HepG2 (cell line): ENCODE measurements at regions not wholly inside any gene's neighbourhood (a gene's known extent, or its start where the extent isn't known, plus 50 kb on each side); places are given as distances from the start of the nearest gene placed in this dataset.

Source experiments
- ATM ChIP-seq: fragments of 450-650 bp; IDR thresholded peaks from 2 replicates; pipeline ENCODE4 v1.7.1; 2017; ENCODE audit warnings: mild to moderate bottlenecking, borderline replicate concordance
- CENPX ChIP-seq: sonication (generic); formaldehyde crosslinking; IDR thresholded peaks from 2 replicates; pipeline ENCODE4 v1.9.0; 2021; ENCODE audit warnings: mild to moderate bottlenecking, missing genetic modification reagents, moderate library complexity
- GZF1 ChIP-seq: sonication (generic); formaldehyde crosslinking; IDR thresholded peaks from 2 replicates; pipeline ENCODE4 v1.5.1; 2020; ENCODE audit warnings: mild to moderate bottlenecking, missing genetic modification reagents
- HOXA9 ChIP-seq: sonication (generic); formaldehyde crosslinking; IDR thresholded peaks from 2 replicates; pipeline ENCODE4 v1.8.1; 2022; ENCODE audit warnings: missing genetic modification reagents, mild to moderate bottlenecking, moderate library complexity, borderline replicate concordance
- MED1 ChIP-seq: sonication (generic); formaldehyde crosslinking; IDR thresholded peaks from 2 replicates; pipeline ENCODE4 v1.4.0; 2020; ENCODE audit warnings: missing genetic modification reagents
- MYC ChIP-seq: sonication (generic); formaldehyde crosslinking; IDR thresholded peaks from 2 replicates; pipeline ENCODE4 v1.9.0; 2021; ENCODE audit warnings: missing genetic modification reagents, borderline replicate concordance
- MZF1 ChIP-seq: sonication (generic); formaldehyde crosslinking; IDR thresholded peaks from 2 replicates; pipeline ENCODE4 v1.8.1; 2023; ENCODE audit warnings: mild to moderate bottlenecking, missing genetic modification reagents, borderline replicate concordance
- NCOR1 ChIP-seq: fragments of 200-600 bp; sonication (generic); IDR thresholded peaks from 2 replicates; pipeline ENCODE4 v1.7.0; 2017; ENCODE audit warnings: antibody characterized with exemption, low read length, borderline replicate concordance
- RAD21 ChIP-seq: fragments of 450-650 bp; formaldehyde crosslinking; IDR thresholded peaks from 2 replicates; pipeline ENCODE4 v1.5.0; 2020; ENCODE audit warnings: mild to moderate bottlenecking
- SCMH1 ChIP-seq: sonication (generic); formaldehyde crosslinking; IDR thresholded peaks from 2 replicates; pipeline ENCODE4 v1.9.0; 2021; ENCODE audit warnings: missing genetic modification reagents, mild to moderate bottlenecking, borderline replicate concordance
- SKIL ChIP-seq: sonication (generic); formaldehyde crosslinking; IDR thresholded peaks from 2 replicates; pipeline ENCODE4 v1.8.0; 2022; ENCODE audit warnings: missing genetic modification reagents, mild to moderate bottlenecking, moderate library complexity, borderline replicate concordance
- ZBTB26 ChIP-seq: IDR thresholded peaks from 2 replicates; pipeline ENCODE4 v1.6.1; 2016; ENCODE audit warnings: missing compliant biosample characterization, missing genetic modification reagents, borderline replicate concordance
- ZIK1 ChIP-seq: sonication (generic); formaldehyde crosslinking; IDR thresholded peaks from 2 replicates; pipeline ENCODE4 v1.5.0; 2020; ENCODE audit warnings: mild to moderate bottlenecking, low read depth, missing genetic modification reagents, borderline replicate concordance
- ZKSCAN5 ChIP-seq: sonication (generic); formaldehyde crosslinking; IDR thresholded peaks from 2 replicates; pipeline ENCODE4 v1.5.1; 2020; ENCODE audit warnings: mild to moderate bottlenecking, missing genetic modification reagents
- ZNF136 ChIP-seq: sonication (generic); formaldehyde crosslinking; IDR thresholded peaks from 2 replicates; pipeline ENCODE4 v1.8.1; 2022; ENCODE audit warnings: low read depth, mild to moderate bottlenecking, moderate library complexity, missing genetic modification reagents
- ZNF138 ChIP-seq: sonication (generic); formaldehyde crosslinking; IDR thresholded peaks from 2 replicates; pipeline ENCODE4 v1.5.0; 2020; ENCODE audit warnings: mild to moderate bottlenecking, low read depth, missing genetic modification reagents
- ZNF263 ChIP-seq: sonication (generic); formaldehyde crosslinking; IDR thresholded peaks from 2 replicates; pipeline ENCODE4 v1.4.0; 2020; ENCODE audit warnings: missing genetic modification reagents
- ZNF282 ChIP-seq: fragments of 450-650 bp; IDR thresholded peaks from 2 replicates; pipeline ENCODE4 v1.6.1; 2018; ENCODE audit not compliant: partially characterized antibody
- ZNF558 ChIP-seq: sonication (generic); formaldehyde crosslinking; IDR thresholded peaks from 2 replicates; pipeline ENCODE4 v1.9.0; 2022; ENCODE audit warnings: mild to moderate bottlenecking, missing genetic modification reagents, borderline replicate concordance
- ZNF75D ChIP-seq: sonication (generic); formaldehyde crosslinking; IDR thresholded peaks from 2 replicates; pipeline ENCODE4 v1.8.1; 2023; ENCODE audit warnings: missing genetic modification reagents, mild to moderate bottlenecking, borderline replicate concordance
- ZNF768 ChIP-seq: sonication (generic); formaldehyde crosslinking; IDR thresholded peaks from 2 replicates; pipeline ENCODE4 v1.4.0; 2020; ENCODE audit warnings: missing genetic modification reagents
- ZNF784 ChIP-seq: sonication (generic); formaldehyde crosslinking; IDR thresholded peaks from 2 replicates; pipeline ENCODE4 v1.5.1; 2020; ENCODE audit warnings: missing genetic modification reagents, mild to moderate bottlenecking, borderline replicate concordance
- TF ChIP-seq, protein P1 (sequence below): sonication (generic); formaldehyde crosslinking; IDR thresholded peaks from 2 replicates; pipeline ENCODE4 v1.4.0; 2020; ENCODE audit warnings: missing genetic modification reagents
- TF ChIP-seq, protein P2 (sequence below): sonication (generic); formaldehyde crosslinking; IDR thresholded peaks from 2 replicates; pipeline ENCODE4 v1.5.0; 2020; ENCODE audit warnings: mild to moderate bottlenecking, missing genetic modification reagents

- TF ChIP-seq ZNF768 (CRISPR knock-in tag) (no peak; the same call in 1 of the 2 replicates), SCMH1 (CRISPR knock-in tag) (no peak), ZNF558 (CRISPR knock-in tag) (no peak), GZF1 (no peak), NCOR1 (peak; percentile 55; the same call in 1 of the 2 replicates), ZBTB26 (no peak), MYC (no peak), ZNF263 (CRISPR knock-in tag) (no peak), ZNF75D (no peak), SKIL (CRISPR knock-in tag) (peak; percentile 46; the same call in 1 of the 2 replicates), ZNF282 (no peak), ZNF138 (CRISPR knock-in tag) (no peak), ZIK1 (no peak), RAD21 (CRISPR knock-in tag) (no peak), CENPX (no peak), ZNF136 (CRISPR knock-in tag) (no peak), HOXA9 (CRISPR knock-in tag) (no peak), ZNF784 (CRISPR knock-in tag) (no peak), ATM (no peak), ZKSCAN5 (CRISPR knock-in tag) (no peak), MZF1 (no peak), MED1 (CRISPR knock-in tag) (peak; percentile 97)
- TF ChIP-seq, protein P1, sequence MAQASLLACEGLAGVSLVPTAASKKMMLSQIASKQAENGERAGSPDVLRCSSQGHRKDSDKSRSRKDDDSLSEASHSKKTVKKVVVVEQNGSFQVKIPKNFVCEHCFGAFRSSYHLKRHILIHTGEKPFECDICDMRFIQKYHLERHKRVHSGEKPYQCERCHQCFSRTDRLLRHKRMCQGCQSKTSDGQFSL (CRISPR knock-in tag) = 0 out of 2 replicates have a peak, but pooled peaks have one; percentile 46
- TF ChIP-seq, protein P2, sequence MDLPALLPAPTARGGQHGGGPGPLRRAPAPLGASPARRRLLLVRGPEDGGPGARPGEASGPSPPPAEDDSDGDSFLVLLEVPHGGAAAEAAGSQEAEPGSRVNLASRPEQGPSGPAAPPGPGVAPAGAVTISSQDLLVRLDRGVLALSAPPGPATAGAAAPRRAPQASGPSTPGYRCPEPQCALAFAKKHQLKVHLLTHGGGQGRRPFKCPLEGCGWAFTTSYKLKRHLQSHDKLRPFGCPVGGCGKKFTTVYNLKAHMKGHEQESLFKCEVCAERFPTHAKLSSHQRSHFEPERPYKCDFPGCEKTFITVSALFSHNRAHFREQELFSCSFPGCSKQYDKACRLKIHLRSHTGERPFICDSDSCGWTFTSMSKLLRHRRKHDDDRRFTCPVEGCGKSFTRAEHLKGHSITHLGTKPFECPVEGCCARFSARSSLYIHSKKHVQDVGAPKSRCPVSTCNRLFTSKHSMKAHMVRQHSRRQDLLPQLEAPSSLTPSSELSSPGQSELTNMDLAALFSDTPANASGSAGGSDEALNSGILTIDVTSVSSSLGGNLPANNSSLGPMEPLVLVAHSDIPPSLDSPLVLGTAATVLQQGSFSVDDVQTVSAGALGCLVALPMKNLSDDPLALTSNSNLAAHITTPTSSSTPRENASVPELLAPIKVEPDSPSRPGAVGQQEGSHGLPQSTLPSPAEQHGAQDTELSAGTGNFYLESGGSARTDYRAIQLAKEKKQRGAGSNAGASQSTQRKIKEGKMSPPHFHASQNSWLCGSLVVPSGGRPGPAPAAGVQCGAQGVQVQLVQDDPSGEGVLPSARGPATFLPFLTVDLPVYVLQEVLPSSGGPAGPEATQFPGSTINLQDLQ (CRISPR knock-in tag) = no peak
These were observed 110.2 kb upstream of the EGFLAM start (continued) for GRCh38 chr5:38148021-38148625.
